HS-27A (cell line): ENCODE measurements at regions not wholly inside any gene's neighbourhood (a gene's known extent, or its start where the extent isn't known, plus 50 kb on each side); places are given as distances from the start of the nearest gene placed in this dataset.

Experiments
- DNase-seq: peaks from one replicate; pipeline ENCODE4 v3.0.0-alpha.2; 2012; ENCODE audit warnings: low read depth, missing footprints

DNA sequence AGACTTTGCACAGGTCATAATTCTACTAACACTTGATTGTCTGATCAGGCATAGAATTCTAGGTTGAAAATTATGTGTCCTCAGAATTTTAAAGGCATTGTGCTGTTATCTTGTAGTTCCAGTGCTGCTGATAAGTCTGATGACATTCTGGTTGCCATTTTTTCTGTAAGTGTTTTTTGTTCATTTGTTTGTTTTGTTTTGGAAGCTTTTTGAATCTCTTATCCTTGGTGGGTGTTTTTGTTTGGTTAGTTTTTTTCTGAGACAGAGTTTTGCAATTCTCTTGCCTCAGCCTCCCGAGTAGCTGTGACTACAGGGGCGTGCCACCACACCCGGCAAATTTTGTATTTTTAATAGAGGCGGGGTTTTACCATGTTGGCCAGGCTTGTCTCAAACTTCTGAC, 178.9 kb downstream of the CCDC71L start:
- no peak for DNase-seq

DNA sequence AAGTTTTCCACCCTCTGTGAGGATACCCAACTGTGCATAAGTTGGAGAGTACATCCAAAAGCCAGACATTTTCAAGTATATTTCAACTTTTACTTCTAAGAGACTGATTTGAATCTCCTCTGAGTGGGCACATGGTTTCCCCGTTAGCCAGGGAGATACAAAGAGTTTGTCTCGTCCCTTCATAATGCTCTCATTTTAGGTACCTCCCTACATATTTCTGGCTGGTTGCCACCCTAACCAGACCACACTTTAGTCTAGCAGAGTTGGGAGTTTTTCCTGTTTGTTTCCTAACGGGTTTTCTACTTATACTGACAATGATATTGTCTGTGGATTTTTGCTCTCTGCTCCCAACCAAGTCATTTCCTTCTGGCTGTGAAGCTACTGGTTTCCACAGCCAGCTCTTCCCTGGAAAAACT, 180.3 kb downstream of the CCDC71L start:
- DNase-seq = no peak

DNA sequence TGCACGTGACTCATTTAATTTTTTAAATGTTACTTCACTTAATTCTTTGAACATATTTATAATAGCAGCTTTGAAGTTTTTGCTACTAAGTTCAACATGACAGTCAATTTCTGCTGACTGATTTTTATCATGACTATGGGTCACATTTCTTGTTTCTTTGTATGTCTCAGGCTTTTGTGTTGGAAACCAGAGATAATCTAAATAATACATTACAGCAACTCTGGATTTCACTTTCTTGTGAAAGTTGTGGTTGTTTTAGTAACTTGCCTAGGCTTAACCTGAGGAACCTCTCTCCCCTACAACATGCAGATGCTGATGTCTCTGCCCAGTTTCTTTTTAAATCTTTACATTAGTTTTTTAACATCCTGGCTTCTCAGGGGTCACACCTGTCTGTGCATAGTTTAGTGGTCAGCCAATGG, 180.8 kb downstream of the CCDC71L start:
- DNase-seq = no peak

DNA sequence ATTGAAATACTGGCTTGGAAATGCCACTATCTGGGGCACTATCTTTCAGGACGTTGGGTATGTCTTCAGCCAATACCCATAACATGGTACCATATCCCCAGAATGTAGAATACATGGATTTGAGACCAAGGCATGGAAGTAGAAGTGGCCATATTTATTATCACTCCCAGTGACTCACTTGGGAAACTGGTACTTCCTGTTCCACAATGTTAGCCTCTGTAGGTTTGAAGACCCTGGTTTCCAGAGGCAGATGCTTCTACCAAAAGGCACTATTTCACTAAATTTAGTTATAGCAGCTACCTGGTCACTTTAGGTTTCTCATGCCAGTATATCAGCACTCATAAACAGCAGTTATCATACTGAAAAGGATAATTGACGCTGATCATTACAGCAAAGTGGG, 184.2 kb downstream of the CCDC71L start:
- no peak for DNase-seq

DNA sequence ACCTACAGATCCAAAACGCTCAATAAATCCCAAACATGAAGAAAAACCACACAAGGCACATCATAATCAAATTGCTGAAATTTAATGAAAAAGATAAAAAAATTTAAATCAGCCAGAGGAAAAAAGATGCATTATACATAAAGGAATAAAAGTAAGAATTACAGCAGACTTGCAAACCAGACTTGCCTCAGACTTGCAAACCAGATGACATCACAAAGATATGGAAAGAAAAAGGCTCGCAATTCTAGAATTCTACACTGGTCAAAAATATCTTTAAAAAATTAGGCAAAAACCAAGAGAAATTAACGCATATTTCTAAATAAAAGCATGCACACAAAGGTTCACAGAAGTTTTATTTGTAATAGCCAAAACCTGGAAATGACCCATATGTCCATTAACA, 188.0 kb upstream of the NAMPT start:
- no peak for DNase-seq

DNA sequence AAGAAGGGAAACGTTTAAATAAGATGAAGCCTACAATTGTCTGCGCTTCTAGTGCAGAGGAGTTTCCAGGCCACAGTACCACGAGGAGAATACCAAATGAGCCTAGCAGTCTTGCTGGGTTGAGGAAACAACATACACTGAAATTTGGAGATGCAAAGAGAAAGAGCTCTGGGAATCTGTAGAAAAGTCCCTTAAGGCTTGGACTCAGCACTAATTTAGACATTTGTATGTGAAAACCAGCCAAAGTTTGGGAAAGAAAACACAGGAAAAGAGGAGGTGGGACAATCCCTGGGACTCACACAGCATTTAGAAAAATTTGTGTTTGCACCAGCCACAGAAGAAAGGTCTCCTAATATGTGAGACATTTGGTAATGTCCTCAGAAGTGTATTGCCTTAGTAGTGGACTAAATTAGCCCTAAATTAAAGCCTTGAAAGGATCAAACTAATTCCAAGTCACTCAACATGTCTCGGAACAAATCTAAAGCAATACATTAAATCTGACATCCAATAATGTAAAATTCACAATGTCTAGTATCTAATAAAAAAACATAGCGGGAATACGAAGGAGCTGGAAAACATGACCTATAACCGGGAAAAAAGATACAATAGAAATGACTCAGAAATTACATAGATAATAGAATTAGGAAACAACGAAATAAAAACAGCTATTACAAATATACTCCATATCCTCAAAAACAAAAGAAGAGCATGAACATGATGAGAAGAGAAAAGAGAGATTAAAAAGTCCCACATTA, 187.1 kb upstream of the NAMPT start:
- no peak for DNase-seq

DNA sequence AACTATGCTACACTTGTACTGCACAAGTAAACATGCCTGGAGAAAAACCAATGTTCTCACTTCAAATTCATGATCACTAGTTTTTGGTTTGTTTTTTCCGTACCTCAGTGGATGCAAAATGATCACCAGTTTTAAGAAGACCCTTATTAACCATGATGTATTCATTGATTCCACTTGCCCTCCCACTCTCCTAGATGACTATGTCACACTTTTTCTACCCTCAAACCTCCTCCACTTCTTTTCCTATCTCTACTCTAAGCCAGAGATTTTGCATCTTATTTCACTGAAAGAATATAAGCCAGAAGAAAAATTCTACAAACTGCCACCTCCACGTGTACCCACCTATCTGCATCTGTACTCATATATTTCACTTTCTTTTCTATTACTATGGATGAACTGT, 186.2 kb upstream of the NAMPT start:
- no peak for DNase-seq

DNA sequence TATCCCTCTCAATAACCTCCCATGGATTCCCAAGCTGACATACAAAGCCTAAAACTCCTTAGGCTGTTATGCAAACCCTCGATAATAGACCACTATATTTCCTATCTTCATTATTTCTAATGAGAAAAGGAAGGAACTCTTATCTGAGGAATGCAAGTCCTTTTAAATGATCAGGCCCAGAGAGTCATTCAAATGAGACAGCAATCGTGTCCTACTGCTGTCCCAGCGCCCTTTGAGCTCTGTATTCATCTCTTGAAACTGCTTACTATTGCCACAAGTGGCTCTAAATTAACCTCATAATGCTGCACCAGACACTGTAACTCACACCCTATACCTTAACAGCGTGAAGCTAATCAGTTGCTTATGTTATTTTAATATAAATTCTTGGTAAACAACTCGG, 182.1 kb upstream of the NAMPT start:
- DNase-seq = no peak

DNA sequence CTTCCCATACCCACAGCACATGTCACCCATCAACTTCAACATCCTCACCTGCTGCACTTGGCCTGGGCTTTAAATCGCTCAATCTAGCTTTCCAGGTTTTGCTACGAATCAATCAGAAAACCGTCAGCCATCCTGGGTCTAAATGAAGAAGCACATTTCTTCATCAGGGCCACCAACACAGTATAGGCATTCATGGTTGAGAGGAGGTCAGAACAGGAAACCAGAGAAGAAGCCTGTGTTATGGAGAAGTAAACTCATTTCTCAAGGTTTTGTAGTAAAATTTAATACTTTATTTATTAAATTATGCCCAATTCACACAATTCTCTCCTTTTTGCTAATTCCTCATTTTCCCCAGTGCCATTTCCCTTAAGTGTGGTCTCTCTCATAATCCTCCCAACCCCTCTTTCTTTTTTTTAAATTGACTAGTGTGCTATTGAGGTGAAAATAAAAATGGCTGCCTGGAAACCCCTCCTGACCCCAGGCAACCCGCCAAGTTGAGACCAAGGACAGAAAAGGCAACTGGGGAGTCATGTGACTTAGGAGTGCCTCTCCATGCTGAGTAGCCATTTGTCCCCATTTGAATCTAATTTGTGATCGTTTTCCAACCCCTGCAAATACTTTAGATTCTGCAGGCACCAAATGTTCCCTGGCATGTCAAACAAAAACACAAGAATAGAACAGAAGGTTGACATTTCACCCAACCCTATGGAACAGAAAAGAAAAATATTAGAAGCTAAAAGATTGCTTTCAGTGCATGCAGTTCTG, 181.1 kb upstream of the NAMPT start:
- DNase-seq = no peak

DNA sequence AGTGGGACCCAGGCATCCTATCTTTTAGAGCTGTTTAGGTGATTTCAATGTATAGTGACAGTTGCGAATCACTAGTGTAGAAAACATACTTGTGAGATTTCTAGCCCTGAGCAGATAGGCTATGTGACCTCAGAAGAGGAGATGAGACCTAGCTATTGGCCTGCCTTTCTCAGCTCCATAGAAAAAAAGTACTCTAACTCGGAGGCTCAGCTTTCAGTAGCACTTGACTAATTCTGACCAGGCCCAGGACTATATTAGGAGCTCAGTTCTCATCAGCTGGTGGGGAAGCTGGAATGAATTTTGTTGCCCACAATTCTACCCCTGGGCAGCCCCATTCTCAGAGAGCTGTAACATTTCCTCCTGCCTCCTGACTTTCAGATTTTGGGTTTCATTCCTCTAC, 179.9 kb upstream of the NAMPT start:
- no peak for DNase-seq

DNA sequence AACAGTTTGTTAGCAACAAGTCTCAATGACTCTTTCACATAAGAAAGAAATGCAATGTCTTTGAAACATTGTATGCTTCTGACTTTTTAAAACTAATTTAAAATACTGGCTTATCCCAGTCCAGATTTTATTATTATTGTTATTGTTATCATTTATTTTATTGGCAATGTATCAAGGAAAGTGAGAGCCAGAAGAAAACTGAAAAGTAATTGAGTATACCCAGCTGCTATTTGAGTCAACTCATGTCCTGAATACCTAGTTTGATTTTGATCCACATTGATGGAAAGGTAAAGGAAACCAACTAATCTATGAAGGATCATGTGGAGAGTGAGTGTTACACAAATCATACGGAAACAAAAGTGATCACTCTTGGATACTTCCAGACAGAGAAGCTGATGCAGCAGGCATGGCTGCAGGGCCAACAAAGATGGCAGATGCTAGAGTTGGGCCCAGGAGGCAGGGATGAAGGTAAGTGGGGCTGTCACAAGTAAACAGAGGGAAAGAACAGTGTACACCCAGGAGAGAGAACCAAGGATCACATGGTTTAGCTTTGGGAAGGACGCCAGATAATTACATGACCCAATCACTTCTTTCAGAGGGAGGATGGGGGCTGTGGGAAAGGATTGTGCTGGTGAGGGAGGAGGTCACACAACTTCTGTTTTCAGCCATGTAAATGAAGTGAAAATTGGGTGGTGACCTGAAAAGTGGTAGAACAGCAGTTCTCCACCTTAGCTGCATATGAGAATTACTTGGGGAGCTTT, 179.2 kb upstream of the NAMPT start:
- no peak for DNase-seq

DNA sequence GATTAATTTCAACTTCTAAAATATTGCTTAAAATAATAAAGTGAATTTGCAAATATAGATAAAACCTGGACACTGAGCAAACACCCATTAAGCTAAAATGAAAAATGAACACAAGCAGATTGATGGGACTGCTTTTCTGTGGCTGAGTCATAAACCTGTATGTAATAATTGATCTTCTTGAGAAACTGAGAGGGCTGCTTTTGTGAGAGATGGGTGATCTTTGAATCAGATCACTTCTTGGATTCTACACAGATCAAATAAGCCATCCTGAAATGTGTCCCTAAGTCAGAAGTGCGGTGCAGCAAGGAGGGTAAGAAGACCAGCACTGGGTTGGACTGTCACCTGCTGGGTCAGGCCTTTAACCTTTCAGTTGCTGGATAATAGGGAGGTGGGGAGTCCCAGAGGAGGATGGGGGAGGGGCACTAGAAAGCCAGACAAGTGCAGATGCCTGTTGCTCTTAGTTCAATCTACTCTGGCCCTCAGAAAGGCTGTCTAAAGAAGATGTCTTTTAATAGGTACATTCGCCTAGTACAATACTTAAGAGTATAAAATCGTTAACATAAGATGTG, 178.2 kb upstream of the NAMPT start:
- DNase-seq = no peak

DNA sequence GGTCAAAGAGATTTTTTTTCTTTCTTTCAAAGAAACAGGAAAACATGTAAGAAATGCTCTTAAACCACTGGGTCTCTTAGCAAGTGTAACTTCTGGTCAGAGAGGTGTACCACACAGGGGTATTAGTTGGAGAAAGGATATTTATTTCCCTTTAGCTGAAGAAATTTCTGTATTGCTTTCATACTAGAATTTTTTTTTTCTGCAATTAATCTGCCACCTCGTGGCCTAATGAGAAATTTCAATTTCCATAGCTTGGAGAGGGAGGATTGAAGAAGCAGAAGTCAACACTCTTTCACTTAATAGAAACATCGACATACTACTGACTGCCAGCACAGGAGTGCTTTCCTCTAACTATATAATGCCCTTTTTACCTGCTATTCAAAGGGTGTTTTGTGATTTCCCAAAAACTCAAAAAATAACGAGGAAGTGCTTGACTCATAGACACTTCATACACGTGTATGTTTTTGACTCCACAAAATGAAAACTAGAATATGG, 177.6 kb upstream of the NAMPT start:
- no peak for DNase-seq

DNA sequence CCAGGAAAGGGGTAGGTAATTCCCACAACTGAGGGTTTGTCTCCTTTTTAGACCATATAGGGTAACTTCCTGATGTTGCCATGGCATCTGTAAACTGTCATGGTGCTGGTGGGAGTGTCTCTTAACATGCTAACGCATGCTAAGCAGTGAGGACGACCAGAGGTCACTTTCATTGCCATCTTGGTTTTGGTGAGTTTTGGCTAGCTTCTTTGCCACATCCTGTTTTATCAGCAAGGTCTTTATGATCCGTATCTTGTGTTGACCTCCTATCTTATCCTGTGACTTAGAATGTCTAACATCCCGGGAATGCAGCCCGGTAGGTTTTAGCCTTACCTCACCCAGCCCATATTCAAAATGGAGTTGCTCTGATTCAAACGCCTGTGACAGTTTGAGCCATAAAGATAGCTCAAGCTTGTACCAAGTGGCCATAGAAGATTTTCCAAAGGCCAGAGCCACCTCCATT, 176.0 kb upstream of the NAMPT start:
- DNase-seq = no peak

DNA sequence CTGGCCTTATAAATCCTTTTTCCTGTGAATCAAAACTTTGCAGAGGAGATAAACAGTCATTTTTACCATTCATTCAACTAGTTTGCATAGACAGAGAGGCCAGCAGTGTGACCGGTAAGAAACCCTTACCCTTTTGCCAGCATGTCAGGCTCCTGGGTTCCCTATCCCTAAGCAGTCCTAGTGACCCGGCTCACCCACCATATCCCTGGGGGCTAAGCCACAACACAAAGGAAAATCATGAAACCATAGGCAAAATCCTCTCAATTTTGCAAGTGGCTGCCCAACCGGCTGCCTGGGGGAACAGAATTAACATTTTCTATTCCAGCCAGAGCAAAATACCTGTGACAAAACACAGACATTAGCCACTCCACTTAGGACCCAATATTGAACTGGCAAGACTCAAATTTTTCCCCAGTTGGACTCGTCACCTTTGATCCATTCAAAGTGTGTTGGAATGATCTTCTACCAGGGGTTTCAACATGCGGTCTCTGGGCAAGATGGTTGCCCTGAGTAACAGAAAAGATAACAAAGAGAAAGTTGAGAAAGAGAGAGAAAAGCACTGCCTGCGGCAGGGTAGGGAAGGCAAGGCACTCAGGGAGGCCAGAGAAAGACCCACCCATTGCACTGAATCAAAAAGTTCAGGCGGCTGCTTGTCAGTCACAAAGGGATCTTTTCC, 174.8 kb upstream of the NAMPT start:
- no peak for DNase-seq

DNA sequence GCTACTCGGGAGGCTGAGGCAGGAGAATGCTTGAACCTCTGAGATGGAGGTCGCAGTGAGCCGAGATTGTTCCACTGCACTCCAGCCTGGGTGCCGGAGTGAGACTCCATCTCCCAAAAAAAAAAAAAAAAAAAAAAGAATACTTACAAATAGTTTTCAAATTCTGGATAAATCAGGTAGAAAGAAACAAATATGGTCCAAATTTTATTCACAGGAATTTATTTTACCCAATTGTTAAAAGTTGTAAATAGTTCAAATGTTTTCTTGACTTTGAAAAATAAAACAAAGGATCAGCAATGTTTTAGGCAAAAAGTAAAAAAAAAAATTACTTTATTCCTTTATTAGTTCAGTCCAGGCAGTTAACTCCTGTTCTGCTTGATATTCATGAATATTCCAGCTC, 172.9 kb upstream of the NAMPT start:
- DNase-seq = no peak

DNA sequence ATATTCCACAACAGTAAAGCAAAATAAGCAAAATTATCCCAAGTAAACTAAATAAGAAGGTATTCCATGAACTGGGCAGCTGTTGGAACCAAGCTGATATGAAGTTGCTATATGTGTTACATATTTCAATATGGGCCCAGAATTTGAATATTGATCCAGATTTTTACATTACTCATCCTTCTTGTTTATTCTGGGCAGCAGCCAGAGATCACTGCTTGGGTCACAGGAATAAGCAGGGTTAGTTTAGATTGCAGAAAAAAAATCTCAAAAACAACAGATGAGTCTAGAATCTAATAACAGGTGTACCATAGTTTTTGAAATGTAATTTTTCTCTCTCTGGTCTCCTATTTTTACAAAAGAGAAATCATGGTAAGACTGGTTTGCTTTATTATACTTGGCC, 171.5 kb upstream of the NAMPT start:
- no peak for DNase-seq

DNA sequence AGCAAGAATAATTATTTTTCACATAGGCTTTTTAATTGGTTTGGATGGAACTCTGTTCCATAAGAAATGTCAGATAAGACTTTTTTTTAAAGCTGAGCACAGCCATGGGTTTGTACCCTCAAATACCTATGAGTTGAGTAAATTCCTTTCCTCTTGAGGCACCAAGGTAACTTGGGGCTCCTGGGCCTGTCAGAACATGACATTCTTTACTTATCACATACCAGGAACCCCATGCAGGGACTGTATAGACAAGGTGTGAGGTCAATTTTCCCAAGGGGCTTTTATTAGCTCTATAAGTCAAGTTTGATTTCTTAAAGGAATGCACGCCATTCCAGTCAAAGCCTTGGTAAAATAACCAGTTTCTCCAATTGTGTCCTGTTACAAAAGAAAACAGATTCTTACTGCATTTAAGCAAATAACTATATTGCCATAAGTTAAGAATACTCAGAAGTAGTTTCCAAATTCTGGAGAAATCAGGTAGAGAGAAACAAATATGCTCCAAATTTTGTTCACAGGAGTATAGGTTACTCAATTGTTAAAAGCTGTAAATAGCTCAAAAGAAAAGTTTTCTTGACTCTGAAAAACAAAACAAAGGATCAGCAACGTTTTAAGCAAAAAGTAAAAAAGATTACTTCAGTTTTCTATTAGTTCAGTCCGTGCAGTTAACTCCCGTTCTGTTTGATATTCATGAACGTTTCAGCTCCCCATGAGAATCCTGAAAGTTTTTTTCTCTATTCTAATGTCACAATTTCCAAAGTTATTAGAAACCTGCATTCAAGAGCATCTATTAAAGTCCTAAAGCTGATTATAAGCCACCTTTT, 167.5 kb upstream of the NAMPT start:
- no peak for DNase-seq

DNA sequence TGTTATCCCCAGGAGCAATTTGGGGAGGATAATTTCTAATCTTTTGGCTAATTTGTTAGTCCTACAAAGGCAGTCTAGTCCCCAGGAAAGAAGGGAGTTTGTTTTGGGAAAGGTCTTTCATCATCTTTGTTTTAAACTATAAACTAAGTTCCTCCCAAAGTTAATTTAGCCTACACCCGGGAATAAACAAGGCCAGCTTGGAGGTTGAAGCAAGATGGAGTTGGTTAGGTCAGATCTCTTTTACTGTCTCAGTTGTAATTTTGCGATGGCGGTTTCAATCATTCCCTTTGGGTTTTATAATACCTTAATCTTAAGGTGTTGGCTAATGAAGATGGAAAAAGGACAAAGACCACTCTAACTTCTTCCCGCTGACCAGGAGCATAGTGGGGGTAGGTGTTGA, 166.4 kb upstream of the NAMPT start:
- DNase-seq = no peak

DNA sequence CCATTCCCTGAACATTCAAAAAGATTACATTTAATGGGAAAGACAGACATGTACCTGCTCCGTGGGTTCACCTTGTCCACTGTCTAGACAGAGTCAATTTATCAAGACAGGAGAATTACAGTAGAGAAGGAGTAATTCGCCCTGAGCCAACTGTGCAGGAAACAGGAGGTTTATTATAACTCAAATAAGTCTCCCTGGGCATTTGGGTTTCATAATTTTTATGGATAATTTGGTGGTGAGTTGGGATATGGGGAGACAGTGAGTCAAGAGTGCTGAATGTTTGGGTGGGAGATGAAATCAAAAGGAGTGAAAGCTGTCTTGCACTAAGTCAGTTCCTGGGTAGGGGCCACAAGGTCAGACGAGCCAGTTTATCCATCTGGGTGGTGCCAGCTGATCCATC, 165.9 kb upstream of the NAMPT start:
- no peak for DNase-seq
